ENCODE measurements at regions not wholly inside any gene's neighbourhood (a gene's known extent, or its start where the extent isn't known, plus 50 kb on each side); places are given as distances from the start of the nearest gene placed in this dataset.

GRCh38 chr9:99681113-99681512 is 140.6 kb upstream of the NR4A3 start:
- TF ChIP-seq POLR2A (IDR thresholded peaks at IDR 0.05) = no peak
- no peak for TF ChIP-seq CTCF (IDR thresholded peaks at IDR 0.05)
